Nephron progenitor cell (in vitro differentiated cells): ENCODE measurements at regions not wholly inside any gene's neighbourhood (a gene's known extent, or its start where the extent isn't known, plus 50 kb on each side); places are given as distances from the start of the nearest gene placed in this dataset.

ENCODE experiments used
- DNase-seq: peaks from one replicate; pipeline ENCODE4 v3.0.0; 2021
- H3K27ac Mint-ChIP-seq: 2 replicates; pipeline ENCODE4 v1.8.0; 2021; ENCODE audit warnings: mild to moderate bottlenecking, moderate library complexity, mixed read lengths
- H3K27me3 Mint-ChIP-seq: 2 replicates; pipeline ENCODE4 v1.8.0; 2021; ENCODE audit warnings: mild to moderate bottlenecking, low read depth, mixed read lengths; ENCODE audit not compliant: poor library complexity
- H3K36me3 Mint-ChIP-seq: 2 replicates; pipeline ENCODE4 v1.8.0; 2021; ENCODE audit warnings: low read depth, mixed read lengths
- H3K4me1 Mint-ChIP-seq: 2 replicates; pipeline ENCODE4 v1.8.0; 2021; ENCODE audit warnings: mixed read lengths
- H3K4me3 Mint-ChIP-seq: 2 replicates; pipeline ENCODE4 v1.8.0; 2021; ENCODE audit warnings: mild to moderate bottlenecking, moderate library complexity, mixed read lengths
- H3K9me3 Mint-ChIP-seq: 2 replicates; pipeline ENCODE4 v1.8.0; 2021; ENCODE audit warnings: mild to moderate bottlenecking, moderate library complexity, mixed read lengths
- CTCF ChIP-seq: fragments of 200-600 bp; sonication (generic); IDR thresholded peaks from 2 replicates; pipeline ENCODE4 v1.5.0; 2021; ENCODE audit warnings: antibody characterized with exemption

GRCh38 chr4:147173797-147174432 is 228.3 kb upstream of the TTC29 start:
- H3K36me3 Mint-ChIP-seq: no peaks in the 10 kb centered on the region
- peaks cover 11% of the 10 kb centered on the region for H3K4me1 Mint-ChIP-seq
- no peak for TF ChIP-seq CTCF
- no peaks in the 10 kb centered on the region for H3K27me3 Mint-ChIP-seq
- H3K27ac Mint-ChIP-seq: no peak overlapping the region
- DNase-seq: no peak
- no peaks in the 10 kb centered on the region for H3K9me3 Mint-ChIP-seq
- H3K4me3 Mint-ChIP-seq: no peak overlapping the region

GRCh38 chr4:147174591-147174990 is 228.9 kb upstream of the TTC29 start:
- Mint-ChIP-seq H3K9me3 (no peaks in the 10 kb centered on the region), H3K4me1 (peaks cover 11% of the 10 kb centered on the region), H3K27ac (no peak overlapping the region), H3K4me3 (no peak overlapping the region), H3K27me3 (no peaks in the 10 kb centered on the region), H3K36me3 (no peaks in the 10 kb centered on the region)
- TF ChIP-seq CTCF: no peak
- DNase-seq: no peak

GRCh38 chr4:147175460-147176025 is 229.9 kb upstream of the TTC29 start:
- no peaks in the 10 kb centered on the region for H3K27me3 Mint-ChIP-seq
- no peak overlapping the region for H3K4me3 Mint-ChIP-seq
- H3K36me3 Mint-ChIP-seq: no peaks in the 10 kb centered on the region
- H3K4me1 Mint-ChIP-seq: peaks cover 11% of the 10 kb centered on the region
- no peaks in the 10 kb centered on the region for H3K9me3 Mint-ChIP-seq
- H3K27ac Mint-ChIP-seq: peak overlapping the region; percentile 14
- no peak for DNase-seq
- TF ChIP-seq CTCF: no peak

GRCh38 chr4:147182041-147182440 is 236.4 kb upstream of the TTC29 start:
- Mint-ChIP-seq H3K4me1 (peaks cover 25% of the 10 kb centered on the region), H3K9me3 (peaks cover 28% of the 10 kb centered on the region), H3K36me3 (no peaks in the 10 kb centered on the region), H3K27me3 (no peaks in the 10 kb centered on the region), H3K4me3 (no peak overlapping the region), H3K27ac (peak overlapping the region; percentile 10)
- TF ChIP-seq CTCF: no peak
- DNase-seq: no peak

- H3K27me3 Mint-ChIP-seq: peaks cover 5% of the 10 kb centered on the region
- H3K36me3 Mint-ChIP-seq: no peaks in the 10 kb centered on the region
- no peak for DNase-seq
- TF ChIP-seq CTCF: no peak
- H3K4me1 Mint-ChIP-seq: no peaks in the 10 kb centered on the region
- H3K9me3 Mint-ChIP-seq: peaks cover 17% of the 10 kb centered on the region
- no peak overlapping the region for H3K4me3 Mint-ChIP-seq
- no peak overlapping the region for H3K27ac Mint-ChIP-seq
Measured at GRCh38 chr4:147192679-147193078, 247.0 kb upstream of the TTC29 start.

- TF ChIP-seq CTCF: no peak
- no peaks in the 10 kb centered on the region for H3K36me3 Mint-ChIP-seq
- no peak overlapping the region for H3K4me3 Mint-ChIP-seq
- H3K27ac Mint-ChIP-seq: no peak overlapping the region
- H3K27me3 Mint-ChIP-seq: peaks cover 5% of the 10 kb centered on the region
- peaks cover 2% of the 10 kb centered on the region for H3K9me3 Mint-ChIP-seq
- no peak for DNase-seq
- no peaks in the 10 kb centered on the region for H3K4me1 Mint-ChIP-seq
Measured at GRCh38 chr4:147194114-147194513, 248.4 kb upstream of the TTC29 start.
